Endothelial cell of umbilical vein (primary cell): ENCODE measurements at regions not wholly inside any gene's neighbourhood (a gene's known extent, or its start where the extent isn't known, plus 50 kb on each side); places are given as distances from the start of the nearest gene placed in this dataset.

Experiments
- BruUV-seq: library from RNA; stranded (reverse); fragments of 400-500 nt; replicated peaks from 2 replicates; lab custom pipeline; 2021; lab: Mats Ljungman, UMichigan
- CTCF ChIA-PET: fragments of 300-600, 350-600 bp; sonication (Branson Sonifier 250); formaldehyde crosslinking; loops from one replicate; lab custom pipeline; 2021; ENCODE audit warnings: antibody characterized with exemption, inconsistent platforms; lab: Charles Lee
- POLR2A ChIA-PET: fragments of 300-600, 350-600 bp; sonication (Branson Sonifier 250); formaldehyde crosslinking; loops from one replicate; lab custom pipeline; 2021; ENCODE audit warnings: antibody characterized with exemption, inconsistent platforms; lab: Charles Lee
- DNase-seq: peaks from one replicate; pipeline ENCODE4 v3.0.0-alpha.2; 2011; ENCODE audit warnings: low read depth, low spot score
- FAIRE-seq: peaks from 2 replicates; lab custom pipeline; 2011; peaks lifted over from hg19 to GRCh38; lab: Jason Lieb, UNC
- H2AFZ ChIP-seq: 2 replicates; pipeline ENCODE4 v1.6.0; 2012; ENCODE audit warnings: low read depth, low read length, control low read depth, inconsistent platforms
- H3K27ac ChIP-seq: 2 replicates; pipeline ENCODE4 v1.5.1; 2011; ENCODE audit warnings: low read depth, mild to moderate bottlenecking, control low read depth, low read length, moderate library complexity; ENCODE audit not compliant: insufficient read depth
- H3K27me3 ChIP-seq, 2 experiments: 2 replicates each; pipeline versions ENCODE4 v1.6.0 to v1.6.1; 2011; ENCODE audit warnings: low read length in 2 of 2, mixed read lengths in 1 of 2; ENCODE audit not compliant: control insufficient read depth in 2 of 2, insufficient read depth in 2 of 2
- H3K36me3 ChIP-seq, 2 experiments: 2 replicates in 1 of 2; 3 replicates in 1 of 2; pipeline ENCODE4 v1.5.1; 2011; ENCODE audit warnings: low read length in 2 of 2, mild to moderate bottlenecking in 1 of 2, moderate library complexity in 1 of 2; ENCODE audit not compliant: control insufficient read depth in 2 of 2, insufficient read depth in 2 of 2; ENCODE audit errors: extremely low read depth in 1 of 2
- H3K4me1 ChIP-seq: 3 replicates; pipeline ENCODE4 v1.5.1; 2011; ENCODE audit warnings: mild to moderate bottlenecking, low read length; ENCODE audit not compliant: control insufficient read depth, insufficient read depth; ENCODE audit errors: extremely low read depth
- H3K4me2 ChIP-seq: 2 replicates; pipeline ENCODE4 v1.6.1; 2011; ENCODE audit warnings: low read length, control low read depth, mixed read lengths; ENCODE audit not compliant: insufficient read depth
- H3K4me3 ChIP-seq, 3 experiments: fragments of 200-600 bp in 1 of 3; sonication (generic), shearing (Covaris generic) in 1 of 3; replicated peaks in 1 of 3; 2 replicates each; pipeline ENCODE4 v1.5.1; 2011 to 2016; ENCODE audit warnings: control low read depth in 3 of 3, low read length in 3 of 3, mild to moderate bottlenecking in 2 of 3, inconsistent platforms in 1 of 3, low read depth in 1 of 3, moderate library complexity in 1 of 3; ENCODE audit not compliant: insufficient read depth in 1 of 3
- H3K79me2 ChIP-seq: 2 replicates; pipeline ENCODE4 v1.6.0; 2012; ENCODE audit warnings: low read length, inconsistent platforms; ENCODE audit not compliant: control insufficient read depth, insufficient read depth
- H3K9ac ChIP-seq: replicated peaks from 2 replicates; pipeline ENCODE3; 2011; ENCODE audit warnings: low read length, control low read depth; ENCODE audit not compliant: insufficient read depth; ENCODE audit errors: extremely low read depth
- H3K9me1 ChIP-seq: replicated peaks from 3 replicates; pipeline ENCODE4 v1.6.0; 2011; ENCODE audit warnings: mild to moderate bottlenecking, low read length; ENCODE audit not compliant: control insufficient read depth, insufficient read depth; ENCODE audit errors: extremely low read depth
- H3K9me3 ChIP-seq: replicated peaks from 2 replicates; pipeline ENCODE4 v1.5.1; 2012; ENCODE audit warnings: low read length, inconsistent platforms; ENCODE audit not compliant: control insufficient read depth, insufficient read depth
- H4K20me1 ChIP-seq: replicated peaks from 2 replicates; pipeline ENCODE3; 2011; ENCODE audit warnings: mild to moderate bottlenecking, low read length; ENCODE audit not compliant: control insufficient read depth, insufficient read depth; ENCODE audit errors: extremely low read depth
- CTCF ChIP-seq, 2 donors: IDR thresholded peaks; 1 replicate in 1 of 2; 2 replicates in 1 of 2; pipeline ENCODE4 v1.5.1; 2011; ENCODE audit warnings: low read length in 2 of 2, mild to moderate bottlenecking in 2 of 2, moderate library complexity in 2 of 2, control low read depth in 1 of 2, inconsistent platforms in 1 of 2, low read depth in 1 of 2; ENCODE audit not compliant: insufficient read depth in 1 of 2; ENCODE audit errors: extremely low read depth in 1 of 2
- EZH2 ChIP-seq: IDR thresholded peaks from 2 replicates; pipeline ENCODE4 v1.6.1; 2012; ENCODE audit warnings: borderline replicate concordance, low read depth, mild to moderate bottlenecking, moderate library complexity, low read length, inconsistent platforms; ENCODE audit not compliant: severe bottlenecking
- FOS ChIP-seq: IDR thresholded peaks from 2 replicates; pipeline ENCODE4 v1.6.1; 2011; ENCODE audit warnings: mild to moderate bottlenecking, low read length, moderate library complexity, borderline replicate concordance; ENCODE audit not compliant: insufficient read depth
- GATA2 ChIP-seq: IDR thresholded peaks from 2 replicates; pipeline ENCODE4 v1.7.0; 2011; ENCODE audit warnings: low read depth, mild to moderate bottlenecking, moderate library complexity, mixed read lengths, low read length; ENCODE audit not compliant: insufficient read length, insufficient read depth
- JUN ChIP-seq: IDR thresholded peaks from 2 replicates; pipeline ENCODE4 v1.6.1; 2011; ENCODE audit warnings: borderline replicate concordance, low read depth; ENCODE audit not compliant: insufficient read length, insufficient read depth
- MAX ChIP-seq: IDR thresholded peaks from 2 replicates; pipeline ENCODE4 v1.6.1; 2011; ENCODE audit not compliant: insufficient read depth, insufficient read length
- MYC ChIP-seq: IDR thresholded peaks from one replicate; pipeline ENCODE4 v1.6.1; 2011; ENCODE audit warnings: mild to moderate bottlenecking, low read depth, low read length
- POLR2A ChIP-seq: IDR thresholded peaks from 2 replicates; pipeline ENCODE4 v1.6.1; 2012; ENCODE audit warnings: low read depth, mild to moderate bottlenecking, control low read depth, low read length
- POLR2AphosphoS5 ChIP-seq: IDR thresholded peaks from 2 replicates; pipeline ENCODE4 v1.6.1; 2012; ENCODE audit warnings: low read depth, mild to moderate bottlenecking, control low read depth, low read length, moderate library complexity; ENCODE audit not compliant: insufficient read depth
- dilution Hi-C: fragments of 300-500 bp; cut with MboI; formaldehyde crosslinking; loops from one replicate; pipeline ENCODE4 v1.15.0; 2019; ENCODE audit warnings: low sequenced_read_pairs; ENCODE audit not compliant: extremely low pct_ligation_motif_present
- intact Hi-C: fragments of 100-400 bp; cut with micrococcal nuclease; formaldehyde crosslinking; loops from one replicate; pipeline ENCODE4 v1.10.0; 2022

- H3K4me2 ChIP-seq: no peak overlapping the region
- POLR2A ChIA-PET: no interaction called here
- no peak overlapping the region for H2AFZ ChIP-seq
- H3K36me3 ChIP-seq: no peaks in the 10 kb centered on the region
- no peaks in the 10 kb centered on the region for H3K27me3 ChIP-seq
- no peaks in the 10 kb centered on the region for H3K79me2 ChIP-seq
- H3K9me1 ChIP-seq: no peaks in the 10 kb centered on the region
- DNase-seq (no peak), FAIRE-seq (no peak)
- TF ChIP-seq CTCF (IDR thresholded peaks at IDR 0.05; ENCODE audit: extremely low read depth in 1 of 2, insufficient read depth in 1 of 2, low read depth in 1 of 2, low read length in 2 of 2) (no peak), MAX (no peak), JUN (no peak), FOS (no peak), POLR2A (no peak), MYC (no peak), EZH2 (no peak), POLR2AphosphoS5 (no peak), GATA2 (no peak)
- peaks cover 4% of the 10 kb centered on the region for H3K9me3 ChIP-seq
- CTCF ChIA-PET: no interaction called here
- H4K20me1 ChIP-seq: no peaks in the 10 kb centered on the region
- intact Hi-C loops (no loop called here), dilution Hi-C loops (no loop called here)
- no peaks in the 10 kb centered on the region for H3K4me1 ChIP-seq
- H3K4me3 ChIP-seq: no peak overlapping the region
- no peak overlapping the region for H3K9ac ChIP-seq
- H3K27ac ChIP-seq: no peak overlapping the region
- BruUV-seq: no TSS peak
These were observed 268.2 kb upstream of the POU3F2 start for GRCh38 chr6:98566126-98566525.
